ENCODE measurements at regions not wholly inside any gene's neighbourhood (a gene's known extent, or its start where the extent isn't known, plus 50 kb on each side); places are given as distances from the start of the nearest gene placed in this dataset.

GRCh38 chr15:46137443-46137842 lies 502.6 kb downstream of the SQOR start:
- TF ChIP-seq CTCF (IDR thresholded peaks at IDR 0.05; ENCODE audit: insufficient read depth, low read depth, low read length) (no peak), EZH2 (IDR thresholded peaks at IDR 0.05; ENCODE audit: insufficient read depth, low read length) (no peak)

Measured in astrocyte (in vitro differentiated cells and primary cell).